Ishikawa (cell line): ENCODE measurements at regions not wholly inside any gene's neighbourhood (a gene's known extent, or its start where the extent isn't known, plus 50 kb on each side); places are given as distances from the start of the nearest gene placed in this dataset.

Source experiments
- CEBPB ChIP-seq: IDR thresholded peaks from 2 replicates; pipeline ENCODE4 v1.6.1; 2012
- CREB1 ChIP-seq: IDR thresholded peaks from 2 replicates; pipeline ENCODE4 v1.6.1; 2012; ENCODE audit warnings: low read depth
- EGR1 ChIP-seq: IDR thresholded peaks from 2 replicates; pipeline ENCODE4 v1.6.1; 2012
- EP300 ChIP-seq: IDR thresholded peaks from 2 replicates; pipeline ENCODE4 v1.6.1; 2012; ENCODE audit warnings: borderline replicate concordance
- FOXM1 ChIP-seq: IDR thresholded peaks from 2 replicates; pipeline ENCODE4 v1.6.1; 2012; ENCODE audit warnings: low read depth, borderline replicate concordance
- NFIC ChIP-seq: IDR thresholded peaks from 2 replicates; pipeline ENCODE4 v1.6.1; 2012
- RAD21 ChIP-seq: IDR thresholded peaks from 2 replicates; pipeline ENCODE4 v1.6.1; 2012; ENCODE audit warnings: low read depth
- REST ChIP-seq: IDR thresholded peaks from 2 replicates; pipeline ENCODE4 v1.6.1; 2012; ENCODE audit warnings: low read depth, mild to moderate bottlenecking
- TAF1 ChIP-seq: IDR thresholded peaks from 2 replicates; pipeline ENCODE4 v1.6.1; 2012; ENCODE audit warnings: low read depth, mild to moderate bottlenecking
- TCF12 ChIP-seq: IDR thresholded peaks from 2 replicates; pipeline ENCODE4 v1.6.1; 2012; ENCODE audit warnings: low read depth
- TEAD4 ChIP-seq: IDR thresholded peaks from 2 replicates; pipeline ENCODE4 v1.6.1; 2012
- YY1 ChIP-seq: IDR thresholded peaks from 2 replicates; pipeline ENCODE4 v1.6.1; 2012; ENCODE audit warnings: low read depth
- ZBTB7A ChIP-seq: IDR thresholded peaks from 2 replicates; pipeline ENCODE4 v1.6.1; 2012; ENCODE audit warnings: low read depth
- TF ChIP-seq, protein P1 (sequence below): IDR thresholded peaks from 2 replicates; pipeline ENCODE4 v1.6.1; 2012
- TF ChIP-seq, protein P2 (sequence below): IDR thresholded peaks from 2 replicates; pipeline ENCODE4 v1.6.1; 2012

- TF ChIP-seq CREB1: no peak
- no peak for TF ChIP-seq TEAD4
- no peak for TF ChIP-seq EP300
- no peak for TF ChIP-seq FOXM1
- TF ChIP-seq NFIC: no peak
- no peak for TF ChIP-seq ZBTB7A
- TF ChIP-seq TAF1: no peak
- TF ChIP-seq, protein P1, sequence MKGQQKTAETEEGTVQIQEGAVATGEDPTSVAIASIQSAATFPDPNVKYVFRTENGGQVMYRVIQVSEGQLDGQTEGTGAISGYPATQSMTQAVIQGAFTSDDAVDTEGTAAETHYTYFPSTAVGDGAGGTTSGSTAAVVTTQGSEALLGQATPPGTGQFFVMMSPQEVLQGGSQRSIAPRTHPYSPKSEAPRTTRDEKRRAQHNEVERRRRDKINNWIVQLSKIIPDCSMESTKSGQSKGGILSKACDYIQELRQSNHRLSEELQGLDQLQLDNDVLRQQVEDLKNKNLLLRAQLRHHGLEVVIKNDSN: no peak
- no peak for TF ChIP-seq YY1
- TF ChIP-seq EGR1: no peak
- no peak for TF ChIP-seq CEBPB
- TF ChIP-seq, protein P2, sequence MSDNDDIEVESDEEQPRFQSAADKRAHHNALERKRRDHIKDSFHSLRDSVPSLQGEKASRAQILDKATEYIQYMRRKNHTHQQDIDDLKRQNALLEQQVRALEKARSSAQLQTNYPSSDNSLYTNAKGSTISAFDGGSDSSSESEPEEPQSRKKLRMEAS: no peak
- no peak for TF ChIP-seq REST
- TF ChIP-seq RAD21: no peak
- TF ChIP-seq TCF12: no peak
Observed at GRCh38 chr5:158121678-158122077, 262.7 kb upstream of the CLINT1 start.

GRCh38 chr5:158120760-158121159, 261.8 kb upstream of the CLINT1 start:
- TF ChIP-seq RAD21: no peak

DNA sequence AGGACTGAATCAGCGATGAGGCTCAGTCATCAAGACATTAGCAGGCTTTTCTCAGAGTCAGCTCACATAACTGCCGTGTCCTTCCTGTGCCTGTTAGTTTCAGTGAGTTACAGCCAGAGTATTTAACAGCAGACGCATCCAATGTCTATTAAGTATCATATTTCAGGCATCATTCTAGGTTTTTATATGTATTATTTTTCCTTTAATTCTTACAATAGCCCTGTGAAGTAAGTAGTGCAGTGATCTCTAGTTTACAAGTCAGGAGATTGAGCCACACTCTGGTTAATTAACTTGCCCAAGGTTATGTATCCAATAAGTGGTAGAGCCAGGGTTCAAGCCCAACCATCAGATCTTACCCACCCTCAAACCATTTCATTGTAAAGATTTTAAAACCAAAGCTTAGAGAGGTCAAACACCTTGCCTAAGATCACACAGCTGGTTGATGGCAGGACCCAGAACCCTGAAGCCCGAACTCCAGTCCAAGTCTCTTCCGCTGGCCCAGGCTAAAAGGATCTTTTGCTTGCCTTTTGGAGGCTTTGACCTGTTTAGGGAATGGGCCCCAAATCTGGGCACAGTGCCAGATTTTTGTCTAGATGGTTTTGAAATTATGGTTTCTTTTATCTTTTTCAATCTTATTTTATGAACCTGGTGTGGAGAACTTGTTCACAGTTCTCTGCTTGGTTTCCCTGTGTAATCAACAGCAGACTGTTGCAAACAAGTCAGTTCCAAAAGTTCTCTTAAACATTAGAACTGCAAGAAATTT, 261.2 kb upstream of the CLINT1 start:
- TF ChIP-seq YY1 (no peak), FOXM1 (no peak), CREB1 (no peak), RAD21 (no peak), ZBTB7A (no peak), TAF1 (no peak), REST (no peak), EGR1 (no peak), TEAD4 (no peak), NFIC (no peak), CEBPB (no peak), EP300 (no peak), TCF12 (no peak)
- TF ChIP-seq, protein P1: no peak
- TF ChIP-seq, protein P2: no peak

- TF ChIP-seq RAD21 (no peak), TCF12 (no peak), TAF1 (no peak), YY1 (no peak), REST (no peak), NFIC (no peak)
Observed at GRCh38 chr5:158117467-158118160, 258.7 kb upstream of the CLINT1 start.

DNA sequence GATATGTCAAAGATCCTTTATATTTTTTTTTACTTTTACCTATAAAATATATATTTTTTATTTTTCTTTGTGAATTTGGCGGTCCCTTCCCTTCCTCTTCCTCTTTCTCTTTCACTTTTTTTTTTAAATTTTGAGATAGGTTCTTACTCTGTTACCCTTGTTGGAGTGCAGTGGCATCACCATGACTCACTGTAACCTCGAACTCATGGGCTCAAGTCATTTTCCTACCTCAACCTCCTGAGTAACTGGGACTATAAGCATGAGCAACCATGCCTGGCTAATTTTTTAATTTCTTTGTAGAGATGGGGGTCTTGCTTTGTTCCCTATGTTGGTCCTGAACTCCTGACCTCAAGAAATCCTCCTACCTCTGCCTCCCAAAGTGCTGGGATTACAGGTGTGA, 258.0 kb upstream of the CLINT1 start:
- TF ChIP-seq ZBTB7A (no peak), TEAD4 (no peak), CEBPB (no peak), CREB1 (no peak), EP300 (no peak), FOXM1 (no peak), TAF1 (no peak), RAD21 (no peak), YY1 (no peak), NFIC (no peak), TCF12 (no peak), REST (no peak)
- TF ChIP-seq, protein P1: no peak
- TF ChIP-seq, protein P2: no peak
